ENCODE measurements at regions not wholly inside any gene's neighbourhood (a gene's known extent, or its start where the extent isn't known, plus 50 kb on each side); places are given as distances from the start of the nearest gene placed in this dataset.

DNA sequence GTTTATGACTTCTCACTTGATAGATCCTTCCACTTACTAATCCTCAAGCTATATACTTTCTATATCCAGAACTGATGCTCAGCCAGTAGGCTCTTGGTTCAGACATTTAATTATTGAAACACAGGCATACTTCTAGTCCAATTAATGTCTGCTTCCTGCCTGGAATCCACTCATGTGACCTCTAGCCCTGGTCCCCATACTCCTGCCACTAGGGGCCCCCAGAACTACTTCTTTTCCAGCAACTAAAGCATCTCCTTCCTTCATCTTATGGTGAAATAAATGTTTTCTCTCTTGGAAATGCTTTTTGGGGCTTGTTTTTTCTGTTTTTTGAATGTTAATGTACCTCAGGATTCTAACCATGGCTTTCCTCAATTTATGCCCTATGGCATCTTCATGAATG lies 527.6 kb downstream of the SATB2 start:
- no peak for TF ChIP-seq CTCF (IDR thresholded peaks at IDR 0.05; ENCODE audit: insufficient read depth, low read depth, low read length)
- no peak for TF ChIP-seq EZH2 (IDR thresholded peaks at IDR 0.05; ENCODE audit: insufficient read depth, low read length)
